HepG2 (cell line): ENCODE measurements at regions not wholly inside any gene's neighbourhood (a gene's known extent, or its start where the extent isn't known, plus 50 kb on each side); places are given as distances from the start of the nearest gene placed in this dataset.

Experiments
- AGO2 ChIP-seq: fragments of 200-400 bp; formaldehyde crosslinking; optimal IDR thresholded peaks from 2 replicates; pipeline ENCODE3; 2017; ENCODE audit warnings: mild to moderate bottlenecking, low read depth, low read length, moderate library complexity
- ETV6 ChIP-seq: sonication (generic); formaldehyde crosslinking; conservative IDR thresholded peaks from 2 replicates; pipeline ENCODE4 v1.4.0; 2020; ENCODE audit warnings: missing genetic modification reagents
- FLYWCH1 ChIP-seq: sonication (generic); formaldehyde crosslinking; IDR thresholded peaks from 2 replicates; pipeline ENCODE4 v1.8.1; 2023; ENCODE audit warnings: mild to moderate bottlenecking, missing genetic modification reagents
- HDAC2 ChIP-seq: sonication (generic); formaldehyde crosslinking; IDR thresholded peaks from 2 replicates; pipeline ENCODE4 v1.4.0; 2020; ENCODE audit warnings: missing genetic modification reagents
- HDAC6 ChIP-seq: fragments of 200-600 bp; sonication (generic); IDR thresholded peaks from 2 replicates; pipeline ENCODE4 v1.7.0; 2017; ENCODE audit warnings: mild to moderate bottlenecking, antibody characterized with exemption, low read length, low read depth
- JUNB ChIP-seq: sonication (generic); formaldehyde crosslinking; IDR thresholded peaks from 2 replicates; pipeline ENCODE4 v1.8.0; 2022; ENCODE audit warnings: missing genetic modification reagents, mild to moderate bottlenecking, borderline replicate concordance
- MXD4 ChIP-seq: IDR thresholded peaks from 2 replicates; pipeline ENCODE4 v1.6.1; 2016; ENCODE audit warnings: mild to moderate bottlenecking, missing biosample characterization, missing genetic modification reagents
- SCMH1 ChIP-seq: sonication (generic); formaldehyde crosslinking; IDR thresholded peaks from 2 replicates; pipeline ENCODE4 v1.9.0; 2021; ENCODE audit warnings: missing genetic modification reagents, mild to moderate bottlenecking, borderline replicate concordance
- SIN3A ChIP-seq: IDR thresholded peaks from 2 replicates; pipeline ENCODE4 v1.6.1; 2011; ENCODE audit warnings: low read depth, mild to moderate bottlenecking, control low read depth, low read length, borderline replicate concordance
- SMC3 ChIP-seq: IDR thresholded peaks from 2 replicates; pipeline ENCODE4 v1.6.1; 2011; ENCODE audit warnings: low read length, improper control_type of control experiment
- ZNF274 ChIP-seq: sonication (generic); formaldehyde crosslinking; IDR thresholded peaks from 2 replicates; pipeline ENCODE4 v1.5.1; 2020; ENCODE audit warnings: mild to moderate bottlenecking, missing genetic modification reagents
- TF ChIP-seq, protein P1 (sequence below): sonication (generic); formaldehyde crosslinking; IDR thresholded peaks from 2 replicates; pipeline ENCODE4 v1.5.0; 2020; ENCODE audit warnings: mild to moderate bottlenecking, missing genetic modification reagents, moderate library complexity

GRCh38 chr6:15864038-15864707 is 201.3 kb upstream of the DTNBP1 start:
- TF ChIP-seq FLYWCH1 (CRISPR knock-in tag) (no peak), SMC3 (no peak), MXD4 (no peak), HDAC6 (no peak), JUNB (CRISPR knock-in tag) (no peak), SCMH1 (CRISPR knock-in tag) (no peak), ETV6 (CRISPR knock-in tag) (no peak), HDAC2 (no peak), SIN3A (no peak), AGO2 (no peak), ZNF274 (CRISPR knock-in tag) (no peak)
- TF ChIP-seq, protein P1, sequence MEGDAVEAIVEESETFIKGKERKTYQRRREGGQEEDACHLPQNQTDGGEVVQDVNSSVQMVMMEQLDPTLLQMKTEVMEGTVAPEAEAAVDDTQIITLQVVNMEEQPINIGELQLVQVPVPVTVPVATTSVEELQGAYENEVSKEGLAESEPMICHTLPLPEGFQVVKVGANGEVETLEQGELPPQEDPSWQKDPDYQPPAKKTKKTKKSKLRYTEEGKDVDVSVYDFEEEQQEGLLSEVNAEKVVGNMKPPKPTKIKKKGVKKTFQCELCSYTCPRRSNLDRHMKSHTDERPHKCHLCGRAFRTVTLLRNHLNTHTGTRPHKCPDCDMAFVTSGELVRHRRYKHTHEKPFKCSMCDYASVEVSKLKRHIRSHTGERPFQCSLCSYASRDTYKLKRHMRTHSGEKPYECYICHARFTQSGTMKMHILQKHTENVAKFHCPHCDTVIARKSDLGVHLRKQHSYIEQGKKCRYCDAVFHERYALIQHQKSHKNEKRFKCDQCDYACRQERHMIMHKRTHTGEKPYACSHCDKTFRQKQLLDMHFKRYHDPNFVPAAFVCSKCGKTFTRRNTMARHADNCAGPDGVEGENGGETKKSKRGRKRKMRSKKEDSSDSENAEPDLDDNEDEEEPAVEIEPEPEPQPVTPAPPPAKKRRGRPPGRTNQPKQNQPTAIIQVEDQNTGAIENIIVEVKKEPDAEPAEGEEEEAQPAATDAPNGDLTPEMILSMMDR (CRISPR knock-in tag) = no peak
